ENCODE measurements at regions not wholly inside any gene's neighbourhood (a gene's known extent, or its start where the extent isn't known, plus 50 kb on each side); places are given as distances from the start of the nearest gene placed in this dataset.

DNA sequence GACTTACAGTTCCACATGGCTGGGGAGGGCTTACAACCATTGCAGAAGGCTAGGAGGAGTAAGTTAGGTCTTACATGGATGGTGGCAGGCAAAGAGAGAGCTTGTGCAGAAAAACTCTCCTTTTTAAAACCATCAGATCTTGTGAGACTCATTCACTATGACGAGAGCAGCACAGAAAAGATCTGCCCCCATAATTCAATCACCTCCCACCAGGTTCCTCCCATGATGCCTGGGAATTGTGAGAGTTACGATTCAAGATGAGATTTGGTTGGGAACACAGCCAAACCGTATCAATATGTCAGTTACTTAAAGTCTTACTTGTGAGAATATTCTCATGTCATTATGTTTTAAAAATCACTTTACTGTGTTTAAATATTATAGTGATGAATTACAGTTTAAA lies 481.9 kb downstream of the ARL4A start:
- Mint-ChIP-seq H3K4me3 (no peak overlapping the region), H3K36me3 (ENCODE audit: low read depth) (peaks cover 4% of the 10 kb centered on the region), H3K9me3 (peaks cover 6% of the 10 kb centered on the region), H3K4me1 (no peaks in the 10 kb centered on the region), H3K27ac (no peak overlapping the region), H3K27me3 (ENCODE audit: low read depth) (no peaks in the 10 kb centered on the region)
- TF ChIP-seq, protein P1, sequence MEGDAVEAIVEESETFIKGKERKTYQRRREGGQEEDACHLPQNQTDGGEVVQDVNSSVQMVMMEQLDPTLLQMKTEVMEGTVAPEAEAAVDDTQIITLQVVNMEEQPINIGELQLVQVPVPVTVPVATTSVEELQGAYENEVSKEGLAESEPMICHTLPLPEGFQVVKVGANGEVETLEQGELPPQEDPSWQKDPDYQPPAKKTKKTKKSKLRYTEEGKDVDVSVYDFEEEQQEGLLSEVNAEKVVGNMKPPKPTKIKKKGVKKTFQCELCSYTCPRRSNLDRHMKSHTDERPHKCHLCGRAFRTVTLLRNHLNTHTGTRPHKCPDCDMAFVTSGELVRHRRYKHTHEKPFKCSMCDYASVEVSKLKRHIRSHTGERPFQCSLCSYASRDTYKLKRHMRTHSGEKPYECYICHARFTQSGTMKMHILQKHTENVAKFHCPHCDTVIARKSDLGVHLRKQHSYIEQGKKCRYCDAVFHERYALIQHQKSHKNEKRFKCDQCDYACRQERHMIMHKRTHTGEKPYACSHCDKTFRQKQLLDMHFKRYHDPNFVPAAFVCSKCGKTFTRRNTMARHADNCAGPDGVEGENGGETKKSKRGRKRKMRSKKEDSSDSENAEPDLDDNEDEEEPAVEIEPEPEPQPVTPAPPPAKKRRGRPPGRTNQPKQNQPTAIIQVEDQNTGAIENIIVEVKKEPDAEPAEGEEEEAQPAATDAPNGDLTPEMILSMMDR (IDR thresholded peaks at IDR 0.05; ENCODE audit: unreplicated experiment in 3 of 3), result no peak

DNA sequence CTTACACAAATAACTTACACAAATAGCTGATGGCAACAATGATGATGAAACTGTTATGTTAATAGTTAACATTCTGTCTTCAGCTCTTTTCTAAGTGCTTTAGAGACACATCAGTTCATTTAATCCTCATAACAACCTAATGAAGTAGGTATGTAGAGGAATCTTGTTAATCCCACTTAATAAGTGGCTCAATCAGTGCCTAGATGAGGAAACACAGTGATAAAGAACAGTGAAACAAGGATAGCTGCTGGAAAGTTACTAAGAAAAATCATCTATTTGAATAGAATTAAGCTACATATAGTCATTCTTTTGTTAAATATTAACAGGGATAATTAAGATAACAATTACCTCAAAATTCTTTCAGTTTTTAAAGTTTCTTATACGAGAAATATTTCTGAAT lies 487.6 kb downstream of the ARL4A start:
- H3K36me3 Mint-ChIP-seq (ENCODE audit: low read depth), result no peaks in the 10 kb centered on the region
- no peaks in the 10 kb centered on the region for H3K9me3 Mint-ChIP-seq
- peaks cover 20% of the 10 kb centered on the region for H3K4me1 Mint-ChIP-seq
- TF ChIP-seq, protein P1 (IDR thresholded peaks at IDR 0.05; ENCODE audit: unreplicated experiment in 3 of 3), result no peak
- no peaks in the 10 kb centered on the region for H3K27me3 Mint-ChIP-seq (ENCODE audit: low read depth)
- no peak overlapping the region for H3K27ac Mint-ChIP-seq
- H3K4me3 Mint-ChIP-seq, result no peak overlapping the region

DNA sequence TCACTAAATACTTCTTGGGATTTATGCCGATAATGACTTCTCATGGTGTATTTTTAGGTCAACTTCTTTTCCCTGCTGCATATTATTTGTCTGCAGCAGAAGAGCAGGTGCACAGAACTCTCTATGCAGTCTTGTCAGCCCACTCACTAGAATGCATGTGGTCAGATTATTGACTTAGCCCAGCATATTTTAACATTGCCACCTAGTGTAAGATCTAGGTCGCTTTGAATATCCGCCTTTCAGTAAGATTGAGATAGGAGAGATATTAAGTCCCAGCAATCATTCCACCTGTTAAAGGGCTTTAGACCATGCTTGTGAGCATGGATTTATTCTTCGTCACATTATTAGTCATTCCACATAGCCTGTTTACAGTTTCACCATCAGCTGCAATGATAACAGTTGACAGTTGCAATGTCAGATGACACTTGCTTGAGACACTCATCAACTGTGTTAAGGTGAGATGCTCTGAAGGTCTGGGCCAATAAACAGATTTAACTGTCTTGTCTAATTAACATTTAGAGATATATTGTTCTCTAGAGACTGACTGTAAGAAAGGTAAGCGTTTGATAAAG lies 491.7 kb downstream of the ARL4A start:
- Mint-ChIP-seq H3K9me3 (no peaks in the 10 kb centered on the region), H3K4me1 (peaks cover 37% of the 10 kb centered on the region), H3K36me3 (ENCODE audit: low read depth) (no peaks in the 10 kb centered on the region), H3K4me3 (peak overlapping the region in 1 of 3 experiments; percentile 26), H3K27ac (peak overlapping the region in 1 of 3 experiments; percentile 6), H3K27me3 (ENCODE audit: low read depth) (no peaks in the 10 kb centered on the region)
- TF ChIP-seq, protein P1 (IDR thresholded peaks at IDR 0.05; ENCODE audit: unreplicated experiment in 3 of 3), result peak in 2 of 3 experiments; percentile 21 to 22

DNA sequence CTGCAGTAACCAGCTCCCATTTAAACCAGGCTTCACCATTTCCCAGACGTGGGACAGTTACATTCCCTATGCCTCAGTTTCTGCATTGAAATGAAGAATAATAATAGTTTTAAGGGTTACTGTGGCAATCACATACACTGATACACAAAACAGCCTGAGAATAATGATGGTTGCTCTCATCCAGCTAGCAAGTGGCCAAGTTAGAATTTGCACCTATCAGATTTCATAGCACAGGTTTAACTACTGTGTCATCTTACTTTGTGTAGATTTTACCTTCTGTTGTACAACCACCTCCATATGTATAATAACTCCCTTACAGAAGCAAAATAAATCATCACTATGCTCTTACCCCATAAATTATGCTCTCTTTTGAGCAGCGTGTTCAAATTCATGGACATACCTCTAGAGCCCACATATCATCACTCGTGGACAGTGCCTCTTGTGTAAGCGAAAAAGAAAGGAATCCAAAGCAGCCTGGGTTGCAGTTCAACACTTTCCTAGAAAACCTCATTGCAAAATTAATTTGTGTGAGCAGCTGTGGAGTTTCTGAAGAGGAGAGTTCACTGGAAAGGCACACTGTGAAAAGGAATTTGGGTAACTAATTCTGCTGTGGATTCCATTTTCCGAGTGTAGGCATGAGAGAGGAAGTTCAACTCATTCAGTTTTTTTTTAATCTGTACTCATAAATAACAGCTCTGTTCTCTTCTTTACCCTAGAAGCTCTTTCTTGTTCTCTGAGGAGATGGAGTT lies 492.5 kb downstream of the ARL4A start:
- TF ChIP-seq, protein P1 (IDR thresholded peaks at IDR 0.05; ENCODE audit: unreplicated experiment in 3 of 3), result no peak
- no peaks in the 10 kb centered on the region for H3K36me3 Mint-ChIP-seq (ENCODE audit: low read depth)
- H3K27ac Mint-ChIP-seq, result peak overlapping the region; percentile 24 to 70 (median 31)
- H3K4me3 Mint-ChIP-seq, result peak overlapping the region in 1 of 3 experiments; percentile 1
- H3K27me3 Mint-ChIP-seq (ENCODE audit: low read depth), result no peaks in the 10 kb centered on the region
- no peaks in the 10 kb centered on the region for H3K9me3 Mint-ChIP-seq
- peaks cover 35% of the 10 kb centered on the region for H3K4me1 Mint-ChIP-seq

DNA sequence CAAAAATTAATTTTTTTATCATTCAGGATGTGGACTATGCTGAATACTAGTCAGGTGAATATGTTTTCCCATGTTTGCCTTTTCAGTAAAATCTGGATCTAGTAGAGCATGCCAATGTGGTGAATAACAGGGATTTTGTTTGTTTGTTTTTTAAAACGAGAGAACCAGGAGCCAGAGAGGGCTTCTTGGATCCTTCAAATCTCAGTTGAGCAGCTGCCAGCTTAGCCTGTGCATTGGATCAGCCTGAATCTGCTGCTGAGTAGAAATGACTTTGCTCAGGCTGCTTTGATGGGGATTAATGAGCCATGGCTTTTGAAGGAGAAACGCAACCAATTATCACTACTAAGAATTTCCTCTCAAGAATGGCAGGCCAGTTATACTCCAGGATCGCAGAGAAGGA lies 493.8 kb downstream of the ARL4A start:
- Mint-ChIP-seq H3K27me3 (ENCODE audit: low read depth) (no peaks in the 10 kb centered on the region), H3K4me3 (no peak overlapping the region), H3K36me3 (ENCODE audit: low read depth) (no peaks in the 10 kb centered on the region), H3K4me1 (peaks cover 28% of the 10 kb centered on the region), H3K27ac (peak overlapping the region in 2 of 3 experiments; percentile 19 to 70), H3K9me3 (no peaks in the 10 kb centered on the region)
- TF ChIP-seq, protein P1 (IDR thresholded peaks at IDR 0.05; ENCODE audit: unreplicated experiment in 3 of 3), result no peak

DNA sequence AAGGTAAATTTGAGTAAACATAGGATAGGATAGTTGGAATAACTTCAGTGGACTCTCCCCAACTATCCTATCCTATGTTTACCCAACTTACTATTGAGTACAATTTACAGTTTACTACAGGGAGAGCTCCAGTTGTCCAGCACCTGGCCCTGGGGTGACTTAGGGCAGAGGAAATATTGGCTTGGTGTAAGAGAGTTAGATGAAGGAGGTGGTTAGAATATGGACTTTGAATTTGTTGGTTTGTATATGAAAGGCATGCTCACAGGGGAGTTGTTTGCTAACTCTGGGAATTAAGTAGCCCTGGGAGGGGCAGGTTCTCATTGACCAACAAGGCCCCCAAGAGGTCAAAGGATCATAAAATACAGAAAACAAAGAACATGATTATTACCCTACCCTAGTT lies 497.7 kb downstream of the ARL4A start:
- no peaks in the 10 kb centered on the region for H3K9me3 Mint-ChIP-seq
- peaks cover 24% of the 10 kb centered on the region for H3K4me1 Mint-ChIP-seq
- H3K4me3 Mint-ChIP-seq, result no peak overlapping the region
- no peak overlapping the region for H3K27ac Mint-ChIP-seq
- TF ChIP-seq, protein P1 (IDR thresholded peaks at IDR 0.05; ENCODE audit: unreplicated experiment in 3 of 3), result no peak
- H3K36me3 Mint-ChIP-seq (ENCODE audit: low read depth), result no peaks in the 10 kb centered on the region
- no peaks in the 10 kb centered on the region for H3K27me3 Mint-ChIP-seq (ENCODE audit: low read depth)
